Neural cell (in vitro differentiated cells): ENCODE measurements at regions not wholly inside any gene's neighbourhood (a gene's known extent, or its start where the extent isn't known, plus 50 kb on each side); places are given as distances from the start of the nearest gene placed in this dataset.

Source experiments
- H2AFZ ChIP-seq: fragments of 200-600, 300-800 bp; sonication (generic), shearing (Covaris generic); 2 replicates; pipeline ENCODE4 v1.6.0; 2014; ENCODE audit warnings: low read depth, mild to moderate bottlenecking, antibody characterized with exemption, low read length, moderate library complexity
- H3F3A ChIP-seq: fragments of 200-600 bp; shearing (Covaris generic); 2 replicates; pipeline ENCODE4 v1.6.1; 2016; ENCODE audit warnings: mild to moderate bottlenecking, moderate library complexity, mixed read lengths, antibody characterized with exemption, low read length; ENCODE audit not compliant: insufficient read depth, poor library complexity, severe bottlenecking
- H3K27ac ChIP-seq: fragments of 200-600, 300-800 bp; sonication (generic), shearing (Covaris generic); 2 replicates; pipeline ENCODE4 v1.5.1; 2014; ENCODE audit warnings: mild to moderate bottlenecking, low read length, moderate library complexity
- H3K27me3 ChIP-seq: fragments of 300-800, 200-600 bp; sonication (generic), shearing (Covaris generic); 2 replicates; pipeline ENCODE4 v1.6.0; 2014; ENCODE audit warnings: mild to moderate bottlenecking, low read depth, low read length, moderate library complexity; ENCODE audit not compliant: insufficient read depth
- H3K36me3 ChIP-seq: fragments of 300-800, 200-600 bp; sonication (generic), shearing (Covaris generic); 2 replicates; pipeline ENCODE4 v1.5.1; 2014; ENCODE audit warnings: mild to moderate bottlenecking, antibody characterized with exemption, low read length, moderate library complexity; ENCODE audit not compliant: insufficient read depth
- H3K4me2 ChIP-seq: fragments of 300-800, 200-600 bp; sonication (generic), shearing (Covaris generic); 2 replicates; pipeline ENCODE4 v1.6.0; 2014; ENCODE audit warnings: mild to moderate bottlenecking, low read length
- H3K4me3 ChIP-seq: fragments of 300-800, 200-600 bp; sonication (generic), shearing (Covaris generic); 2 replicates; pipeline ENCODE4 v1.5.1; 2014; ENCODE audit warnings: mild to moderate bottlenecking, low read length, moderate library complexity
- H3K79me2 ChIP-seq: fragments of 200-600 bp; shearing (Covaris generic); replicated peaks from 2 replicates; pipeline ENCODE4 v1.6.0; 2014; ENCODE audit warnings: mild to moderate bottlenecking, low read length, moderate library complexity; ENCODE audit not compliant: insufficient read depth
- H3K9ac ChIP-seq: fragments of 300-800, 200-600 bp; sonication (generic), shearing (Covaris generic); 2 replicates; pipeline ENCODE4 v1.6.1; 2016; ENCODE audit warnings: mild to moderate bottlenecking, low read length, mixed read lengths
- H3K9me2 ChIP-seq: fragments of 200-600 bp; shearing (Covaris generic); 2 replicates; pipeline ENCODE4 v1.6.1; 2016; ENCODE audit warnings: mild to moderate bottlenecking, low read length, mixed read lengths; ENCODE audit not compliant: insufficient read depth
- H3K9me3 ChIP-seq: fragments of 200-600, 300-800 bp; sonication (generic), shearing (Covaris generic); 2 replicates; pipeline ENCODE4 v1.6.1; 2016; ENCODE audit warnings: mild to moderate bottlenecking, mixed run types, low read length, moderate library complexity, mixed read lengths
- H4K20me1 ChIP-seq: fragments of 200-600 bp; shearing (Covaris generic); 2 replicates; pipeline ENCODE4 v1.6.1; 2016; ENCODE audit warnings: mild to moderate bottlenecking, mixed run types; ENCODE audit not compliant: insufficient read depth
- CTCF ChIP-seq: fragments of 450-650 bp; IDR thresholded peaks from 2 replicates; pipeline ENCODE4 v1.5.1; 2014; ENCODE audit warnings: antibody characterized with exemption, mild to moderate bottlenecking, moderate library complexity; ENCODE audit not compliant: poor library complexity, severe bottlenecking
- EP300 ChIP-seq: fragments of 450-650 bp; conservative IDR thresholded peaks from 2 replicates; pipeline ENCODE4 v1.6.1; 2014; ENCODE audit warnings: antibody characterized with exemption, mild to moderate bottlenecking, moderate library complexity; ENCODE audit not compliant: poor library complexity, severe bottlenecking
- EZH2 ChIP-seq: fragments of 200-600, 300-800 bp; shearing (Covaris generic), sonication (generic); IDR thresholded peaks from 2 replicates; pipeline ENCODE4 v1.6.1; 2014; ENCODE audit warnings: antibody characterized with exemption, low read length, borderline replicate concordance, mild to moderate bottlenecking; ENCODE audit not compliant: insufficient read depth, poor library complexity, severe bottlenecking
- MXI1 ChIP-seq: fragments of 450-650 bp; conservative IDR thresholded peaks from 2 replicates; pipeline ENCODE4 v1.6.1; 2014; ENCODE audit warnings: antibody characterized with exemption, mild to moderate bottlenecking; ENCODE audit not compliant: poor library complexity, severe bottlenecking
- POLR2AphosphoS5 ChIP-seq: IDR thresholded peaks from 2 replicates; pipeline ENCODE4 v1.6.1; 2012
- RAD21 ChIP-seq: fragments of 450-650 bp; conservative IDR thresholded peaks from 2 replicates; pipeline ENCODE4 v1.6.1; 2014; ENCODE audit warnings: antibody characterized with exemption, mild to moderate bottlenecking, moderate library complexity
- REST ChIP-seq: IDR thresholded peaks from 2 replicates; pipeline ENCODE4 v1.6.1; 2012; ENCODE audit warnings: borderline replicate concordance
- SMC3 ChIP-seq: fragments of 450-650 bp; conservative IDR thresholded peaks from 2 replicates; pipeline ENCODE4 v1.6.1; 2014; ENCODE audit warnings: antibody characterized with exemption, mild to moderate bottlenecking, moderate library complexity; ENCODE audit not compliant: poor library complexity
- TAF1 ChIP-seq: IDR thresholded peaks from 2 replicates; pipeline ENCODE4 v1.6.1; 2012; ENCODE audit warnings: low read depth

- no peak overlapping the region for H3K4me3 ChIP-seq
- H3K36me3 ChIP-seq, result no peaks in the 10 kb centered on the region
- H3F3A ChIP-seq, result no peaks in the 10 kb centered on the region
- H3K27ac ChIP-seq, result no peak overlapping the region
- no peak overlapping the region for H3K4me2 ChIP-seq
- H2AFZ ChIP-seq, result no peak overlapping the region
- TF ChIP-seq REST, result no peak
- TF ChIP-seq RAD21, result no peak
- no peak for TF ChIP-seq CTCF
- no peak for TF ChIP-seq TAF1
- no peak for TF ChIP-seq EP300
- TF ChIP-seq EZH2, result no peak
- H3K9me2 ChIP-seq, result no peaks in the 10 kb centered on the region
- no peaks in the 10 kb centered on the region for H3K79me2 ChIP-seq
- no peak overlapping the region for H3K9ac ChIP-seq
- no peaks in the 10 kb centered on the region for H3K9me3 ChIP-seq
- no peaks in the 10 kb centered on the region for H3K27me3 ChIP-seq
- H4K20me1 ChIP-seq, result no peaks in the 10 kb centered on the region
Measured at GRCh38 chr5:66353186-66353585, 209.1 kb downstream of the SREK1 start.

GRCh38 chr5:66354422-66354821 is 210.3 kb downstream of the SREK1 start:
- Histone ChIP-seq H3K4me3 (no peak overlapping the region), H3F3A (no peaks in the 10 kb centered on the region), H3K9ac (no peak overlapping the region), H3K4me2 (no peak overlapping the region), H3K36me3 (no peaks in the 10 kb centered on the region), H2AFZ (no peak overlapping the region), H3K9me2 (no peaks in the 10 kb centered on the region), H3K79me2 (no peaks in the 10 kb centered on the region), H3K27ac (no peak overlapping the region), H3K9me3 (no peaks in the 10 kb centered on the region), H3K27me3 (no peaks in the 10 kb centered on the region), H4K20me1 (no peaks in the 10 kb centered on the region)
- TF ChIP-seq CTCF (no peak), SMC3 (no peak), EP300 (no peak), REST (no peak), MXI1 (no peak), TAF1 (no peak), POLR2AphosphoS5 (no peak), EZH2 (no peak), RAD21 (no peak)
